D721Med (cell line): ENCODE measurements at regions not wholly inside any gene's neighbourhood (a gene's known extent, or its start where the extent isn't known, plus 50 kb on each side); places are given as distances from the start of the nearest gene placed in this dataset.

ENCODE experiments used
- DNase-seq: peaks from one replicate; pipeline ENCODE4 v3.0.0; 2011; ENCODE audit warnings: low spot score; ENCODE audit not compliant: insufficient read length
- FAIRE-seq: peaks from 2 replicates; lab custom pipeline; 2011; peaks lifted over from hg19 to GRCh38; lab: Jason Lieb, UNC
- CTCF ChIP-seq: IDR thresholded peaks from 2 replicates; pipeline ENCODE4 v1.5.1; 2012; ENCODE audit warnings: mild to moderate bottlenecking, control low read depth; ENCODE audit not compliant: insufficient read depth; ENCODE audit errors: missing control alignments

- TF ChIP-seq CTCF: no peak
- DNase-seq: no peak
- no peak for FAIRE-seq
Observed at GRCh38 chr1:193539731-193540459, 353.5 kb upstream of the B3GALT2 start.

- no peak for FAIRE-seq
- TF ChIP-seq CTCF: no peak
- no peak for DNase-seq
Observed at GRCh38 chr1:193538680-193539079, 352.3 kb upstream of the B3GALT2 start.

GRCh38 chr1:193538003-193538354 is 351.6 kb upstream of the B3GALT2 start:
- TF ChIP-seq CTCF: no peak
- FAIRE-seq (no peak), DNase-seq (no peak)

DNA sequence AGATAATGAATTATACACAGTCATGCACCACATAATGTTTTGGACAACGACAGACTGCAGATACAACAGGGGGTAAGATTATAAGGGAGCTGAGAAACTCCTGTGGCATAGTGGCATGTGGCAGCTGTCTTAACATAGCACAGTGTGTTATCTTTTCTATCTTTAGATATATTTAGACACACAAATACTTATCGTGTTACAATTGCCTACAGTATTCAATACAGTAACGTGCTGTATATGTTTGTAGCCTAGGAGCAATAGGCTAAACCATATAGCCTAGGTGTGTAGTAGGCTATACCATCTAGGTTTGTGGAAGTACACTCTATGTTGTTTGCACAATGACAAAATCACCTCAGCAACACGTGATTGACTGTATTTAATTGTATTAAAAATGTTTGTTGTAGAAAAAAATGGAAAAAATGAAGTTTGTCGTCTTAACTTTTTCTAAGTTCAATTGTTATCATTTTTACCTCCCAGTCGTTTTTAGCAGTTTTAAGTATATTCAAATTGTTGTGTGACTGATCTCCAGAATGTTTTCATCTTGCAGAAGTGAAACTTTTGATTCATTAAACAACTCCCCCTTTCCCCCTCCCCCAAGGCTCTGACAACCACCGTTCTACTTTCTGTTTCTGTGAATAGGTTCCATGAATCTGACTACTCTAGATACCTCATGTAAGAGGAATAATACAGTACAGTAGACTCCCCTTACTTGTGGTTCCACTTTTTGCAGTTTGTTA is 351.0 kb upstream of the B3GALT2 start:
- TF ChIP-seq CTCF: no peak
- no peak for FAIRE-seq
- no peak for DNase-seq

DNA sequence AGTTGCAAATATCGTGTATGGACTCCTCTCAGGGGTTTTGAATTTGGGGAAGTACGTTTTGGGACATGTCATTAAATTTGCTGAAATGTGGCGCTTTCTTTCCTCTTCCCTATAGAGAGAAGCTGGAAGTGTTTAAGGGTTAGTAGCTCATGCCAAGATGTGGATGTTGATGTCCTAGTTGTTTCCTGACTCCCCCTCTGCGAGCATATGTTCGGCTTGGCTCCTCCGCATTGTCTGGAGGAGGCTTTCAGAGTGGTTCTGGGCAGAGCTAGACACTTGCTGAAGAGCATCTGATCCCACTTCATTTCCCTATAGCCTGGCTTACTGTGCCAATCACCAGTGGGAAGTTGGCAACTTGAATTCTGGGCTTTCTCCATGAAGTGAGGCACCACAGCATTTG is 347.4 kb upstream of the B3GALT2 start:
- no peak for TF ChIP-seq CTCF
- DNase-seq: no peak
- no peak for FAIRE-seq

DNA sequence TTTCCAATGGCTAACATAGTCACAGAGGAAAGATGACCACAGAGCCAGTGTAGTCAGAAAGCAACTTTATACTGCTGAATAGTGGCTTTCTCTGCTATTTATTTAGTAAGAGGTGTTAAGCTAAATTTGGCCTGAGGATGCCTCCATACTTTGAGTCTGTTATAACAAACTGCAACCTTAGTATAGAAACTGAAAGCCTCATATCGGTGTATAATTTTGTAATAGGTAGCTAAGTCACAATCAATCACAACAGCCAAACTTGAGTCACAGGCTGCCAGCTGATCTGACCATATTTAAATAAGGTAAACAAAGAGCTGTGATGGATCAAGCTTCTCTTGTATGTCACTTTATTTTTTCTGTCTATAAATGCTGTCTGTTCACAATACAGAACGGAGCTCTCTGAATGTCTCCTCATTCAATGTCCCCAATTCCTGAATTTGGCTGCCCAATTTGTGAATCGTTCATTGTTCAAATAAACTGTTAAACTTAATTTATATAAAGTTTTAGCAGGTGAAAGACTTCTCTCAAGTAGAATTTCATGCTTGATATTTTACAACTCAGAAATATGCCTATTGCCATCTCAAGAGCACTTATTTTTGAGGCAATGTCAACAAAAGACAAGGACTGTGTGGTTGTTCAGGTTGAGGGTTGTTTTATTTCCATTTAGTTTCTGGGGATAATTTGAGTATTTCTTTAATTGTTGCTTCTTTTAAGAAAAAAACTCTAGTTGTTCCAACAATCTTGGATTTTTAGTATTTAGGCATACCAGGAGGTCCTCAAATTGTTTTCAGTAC is 339.7 kb upstream of the B3GALT2 start:
- FAIRE-seq: peak; percentile 44
- TF ChIP-seq CTCF: no peak
- no peak for DNase-seq
